H1 (cell line): ENCODE measurements at regions not wholly inside any gene's neighbourhood (a gene's known extent, or its start where the extent isn't known, plus 50 kb on each side); places are given as distances from the start of the nearest gene placed in this dataset.

Experiments used
- CTCF ChIA-PET: fragments of 300-600 bp; sonication (Branson Sonifier 250); formaldehyde crosslinking; loops from one replicate; lab custom pipeline; 2021; ENCODE audit not compliant: partially characterized antibody; lab: Charles Lee
- POLR2A ChIA-PET: fragments of 300-600 bp; sonication (Branson Sonifier 250); formaldehyde crosslinking; loops from one replicate; lab custom pipeline; 2021; ENCODE audit warnings: inconsistent platforms; ENCODE audit not compliant: partially characterized antibody; lab: Charles Lee
- DNase-seq, 2 experiments: peaks; one replicate each; pipeline versions ENCODE4 v3.0.0 to v3.0.0-alpha.2; 2010 to 2022; ENCODE audit warnings: low spot score in 2 of 2, low read depth in 1 of 2, mixed read lengths in 1 of 2
- FAIRE-seq: peaks from 2 replicates; lab custom pipeline; 2011; peaks lifted over from hg19 to GRCh38; lab: Jason Lieb, UNC
- H2AFZ ChIP-seq: 2 replicates; pipeline ENCODE4 v1.8.1; 2012; ENCODE audit warnings: low read length, inconsistent platforms
- H2AK5ac ChIP-seq: 2 replicates; pipeline ENCODE4 v1.6.1; 2013; ENCODE audit warnings: low read depth, low read length
- H2BK120ac ChIP-seq: replicated peaks from 2 replicates; pipeline ENCODE3; 2013; ENCODE audit warnings: low read depth, low read length, inconsistent platforms
- H2BK12ac ChIP-seq: 2 replicates; pipeline ENCODE4 v1.6.1; 2013; ENCODE audit warnings: low read depth, low read length
- H2BK15ac ChIP-seq: 2 replicates; pipeline ENCODE4 v1.6.1; 2013; ENCODE audit warnings: low read length
- H2BK20ac ChIP-seq: 2 replicates; pipeline ENCODE4 v1.6.1; 2013; ENCODE audit warnings: low read length
- H2BK5ac ChIP-seq: 2 replicates; pipeline ENCODE4 v1.6.1; 2013; ENCODE audit warnings: low read depth, low read length
- H3K14ac ChIP-seq: 2 replicates; pipeline ENCODE4 v1.6.1; 2013; ENCODE audit warnings: inconsistent platforms; ENCODE audit not compliant: insufficient read length
- H3K18ac ChIP-seq: 2 replicates; pipeline ENCODE4 v1.6.1; 2013; ENCODE audit warnings: low read length; ENCODE audit errors: extremely low read depth
- H3K23ac ChIP-seq: 2 replicates; pipeline ENCODE4 v1.6.1; 2013; ENCODE audit warnings: inconsistent platforms; ENCODE audit not compliant: insufficient read length
- H3K23me2 ChIP-seq: 2 replicates; pipeline ENCODE4 v1.6.1; 2013; ENCODE audit warnings: low read depth, low read length
- H3K27ac ChIP-seq: 2 replicates; pipeline ENCODE4 v1.6.1; 2011; ENCODE audit warnings: low read depth, low read length, inconsistent platforms
- H3K27me3 ChIP-seq, 4 experiments: replicated peaks in 1 of 4; 1 replicate in 1 of 4; 2 replicates in 3 of 4; pipeline versions ENCODE4 v1.6.1 to v1.8.1; 2011 to 2013; ENCODE audit warnings: low read length in 3 of 4, mild to moderate bottlenecking in 3 of 4, inconsistent platforms in 2 of 4, mixed read lengths in 2 of 4, moderate library complexity in 1 of 4; ENCODE audit not compliant: control insufficient read depth in 3 of 4, insufficient read depth in 3 of 4; ENCODE audit errors: extremely low read depth in 1 of 4
- H3K36me3 ChIP-seq, 4 experiments: 2 replicates each; pipeline versions ENCODE4 v1.6.1 to v1.8.1; 2011 to 2013; ENCODE audit warnings: mild to moderate bottlenecking in 4 of 4, low read length in 3 of 4, moderate library complexity in 2 of 4, control low read depth in 1 of 4, inconsistent platforms in 1 of 4; ENCODE audit not compliant: insufficient read depth in 4 of 4, control insufficient read depth in 2 of 4
- H3K4ac ChIP-seq: replicated peaks from 2 replicates; pipeline ENCODE3; 2013; ENCODE audit warnings: low read length, low read depth, mixed read lengths, inconsistent platforms; ENCODE audit not compliant: insufficient read length
- H3K4me1 ChIP-seq, 4 experiments: replicated peaks in 1 of 4; 1 replicate in 1 of 4; 2 replicates in 3 of 4; pipeline versions ENCODE4 v1.6.1 to v1.8.1; 2011 to 2013; ENCODE audit warnings: low read length in 3 of 4, inconsistent platforms in 2 of 4, mixed read lengths in 1 of 4; ENCODE audit not compliant: insufficient read depth in 4 of 4, control insufficient read depth in 3 of 4
- H3K4me2 ChIP-seq, 2 experiments: 2 replicates each; pipeline versions ENCODE4 v1.6.1 to v1.8.1; 2011 to 2013; ENCODE audit warnings: low read depth in 2 of 2, low read length in 2 of 2, control low read depth in 1 of 2, inconsistent platforms in 1 of 2, mild to moderate bottlenecking in 1 of 2; ENCODE audit not compliant: insufficient read depth in 1 of 2
- H3K4me3 ChIP-seq, 4 experiments: fragments of 200-600, 300-600 bp in 1 of 4; sonication (generic), shearing (Covaris generic), sonication (Bioruptor Twin) in 1 of 4; 2 replicates each; pipeline versions ENCODE4 v1.5.1 to v1.8.1; 2011 to 2016; ENCODE audit warnings: low read length in 4 of 4, low read depth in 3 of 4, control low read depth in 2 of 4, inconsistent platforms in 2 of 4, mild to moderate bottlenecking in 2 of 4, mixed read lengths in 1 of 4, moderate library complexity in 1 of 4; ENCODE audit not compliant: insufficient read depth in 2 of 4; ENCODE audit errors: extremely low read depth in 1 of 4
- H3K56ac ChIP-seq: replicated peaks from 2 replicates; pipeline ENCODE3; 2013; ENCODE audit warnings: low read depth, mild to moderate bottlenecking, mixed read lengths, low read length, inconsistent platforms; ENCODE audit not compliant: insufficient read length
- H3K79me1 ChIP-seq: 2 replicates; pipeline ENCODE4 v1.6.1; 2013; ENCODE audit warnings: low read depth, low read length, control low read depth
- H3K79me2 ChIP-seq, 2 experiments: 2 replicates each; pipeline versions ENCODE4 v1.6.1 to v1.8.1; 2012 to 2013; ENCODE audit warnings: low read length in 2 of 2, mild to moderate bottlenecking in 2 of 2, inconsistent platforms in 1 of 2; ENCODE audit not compliant: insufficient read depth in 2 of 2, control insufficient read depth in 1 of 2
- H3K9ac ChIP-seq, 4 experiments: replicated peaks in 1 of 4; 1 replicate in 1 of 4; 2 replicates in 3 of 4; pipeline versions ENCODE4 v1.6.1 to v1.8.1; 2011 to 2013; ENCODE audit warnings: low read depth in 3 of 4, low read length in 3 of 4, control low read depth in 2 of 4, mild to moderate bottlenecking in 2 of 4, moderate library complexity in 2 of 4, inconsistent platforms in 1 of 4; ENCODE audit errors: extremely low read depth in 1 of 4
- H3K9me3 ChIP-seq, 2 experiments: 2 replicates each; pipeline versions ENCODE4 v1.6.1 to v1.8.1; 2012 to 2013; ENCODE audit warnings: mild to moderate bottlenecking in 2 of 2, moderate library complexity in 2 of 2, control low read depth in 1 of 2, inconsistent platforms in 1 of 2, low read depth in 1 of 2, low read length in 1 of 2, mixed read lengths in 1 of 2; ENCODE audit not compliant: insufficient read depth in 2 of 2
- H4K20me1 ChIP-seq, 2 experiments: replicated peaks in 1 of 2; 2 replicates each; pipeline versions ENCODE3 to v1.8.1; 2011 to 2013; ENCODE audit warnings: inconsistent platforms in 2 of 2, low read length in 2 of 2, mild to moderate bottlenecking in 1 of 2; ENCODE audit not compliant: insufficient read depth in 2 of 2, control insufficient read depth in 1 of 2
- H4K5ac ChIP-seq: 2 replicates; pipeline ENCODE4 v1.6.1; 2013; ENCODE audit warnings: low read length, low read depth, mixed read lengths, inconsistent platforms; ENCODE audit not compliant: insufficient read length
- H4K8ac ChIP-seq: 2 replicates; pipeline ENCODE4 v1.8.0; 2013; ENCODE audit warnings: mild to moderate bottlenecking, moderate library complexity, low read length, inconsistent platforms; ENCODE audit not compliant: insufficient read depth; ENCODE audit errors: extremely low read depth
- H4K91ac ChIP-seq: replicated peaks from 2 replicates; pipeline ENCODE3; 2013; ENCODE audit warnings: low read length, mixed read lengths, inconsistent platforms; ENCODE audit not compliant: insufficient read length
- CBX5 ChIP-seq: fragments of 300-800, 300-1000 bp; sonication (generic); IDR thresholded peaks from 2 replicates; pipeline ENCODE4 v1.7.1; 2016; ENCODE audit warnings: antibody characterized with exemption, low read length, low read depth
- EZH2 ChIP-seq: fragments of 200-600 bp; sonication (generic); IDR thresholded peaks from 2 replicates; pipeline ENCODE4 v1.7.1; 2012; ENCODE audit warnings: low read depth, mild to moderate bottlenecking, moderate library complexity, low read length, inconsistent platforms; ENCODE audit not compliant: severe bottlenecking
- FOSL1 ChIP-seq: IDR thresholded peaks from 2 replicates; pipeline ENCODE4 v1.6.1; 2011; ENCODE audit warnings: mild to moderate bottlenecking, low read depth, low read length, moderate library complexity; ENCODE audit not compliant: insufficient read depth
- JUN ChIP-seq: IDR thresholded peaks from 2 replicates; pipeline ENCODE4 v1.6.1; 2011; ENCODE audit warnings: low read depth, mild to moderate bottlenecking, improper control_type of control experiment, low read length
- MAFK ChIP-seq: IDR thresholded peaks from 2 replicates; pipeline ENCODE4 v1.6.1; 2012; ENCODE audit warnings: low read depth, mild to moderate bottlenecking, improper control_type of control experiment, low read length
- POLR2AphosphoS5 ChIP-seq: IDR thresholded peaks from 2 replicates; pipeline ENCODE4 v1.6.1; 2011; ENCODE audit warnings: low read depth, low read length
- RAD21 ChIP-seq, 2 experiments: IDR thresholded peaks in 1 of 2; conservative IDR thresholded peaks in 1 of 2; 2 replicates each; pipeline ENCODE4 v1.6.1; 2011; ENCODE audit warnings: low read depth in 2 of 2, low read length in 2 of 2, improper control_type of control experiment in 1 of 2, inconsistent platforms in 1 of 2, mild to moderate bottlenecking in 1 of 2, moderate library complexity in 1 of 2
- RFX5 ChIP-seq: IDR thresholded peaks from 2 replicates; pipeline ENCODE4 v1.6.1; 2011; ENCODE audit warnings: low read depth, low read length, improper control_type of control experiment, borderline replicate concordance
- RXRA ChIP-seq: IDR thresholded peaks from 2 replicates; pipeline ENCODE4 v1.6.1; 2011; ENCODE audit warnings: low read depth, mild to moderate bottlenecking, low read length, moderate library complexity; ENCODE audit not compliant: insufficient read depth
- SIN3A ChIP-seq, 2 experiments: IDR thresholded peaks in 1 of 2; conservative IDR thresholded peaks in 1 of 2; 2 replicates each; pipeline ENCODE4 v1.6.1; 2011 to 2012; ENCODE audit warnings: low read length in 2 of 2, improper control_type of control experiment in 1 of 2, low read depth in 1 of 2, mild to moderate bottlenecking in 1 of 2
- SP1 ChIP-seq: IDR thresholded peaks from 2 replicates; pipeline ENCODE4 v1.6.1; 2011; ENCODE audit warnings: low read depth, low read length
- SP4 ChIP-seq: IDR thresholded peaks from 2 replicates; pipeline ENCODE4 v1.6.1; 2012; ENCODE audit warnings: low read length, inconsistent platforms
- TBP ChIP-seq: IDR thresholded peaks from 2 replicates; pipeline ENCODE4 v1.6.1; 2011; ENCODE audit warnings: low read depth, low read length, improper control_type of control experiment
- WGBS, 2 experiments: shearing (Covaris generic) in 1 of 2; methylation state at CpG; one replicate each; pipeline versions ENCODE4 v1.1.6 to v1.1.7; 2013 to 2015; ENCODE audit warnings: low lambda C conversion rate in 2 of 2, mixed read lengths in 2 of 2, inconsistent platforms in 1 of 2, low coverage in 1 of 2, missing lambda C conversion rate in 1 of 2; ENCODE audit not compliant: insufficient replicate concordance in 2 of 2, insufficient coverage in 1 of 2, insufficient read length in 1 of 2; ENCODE audit errors: extremely low coverage in 1 of 2, missing lambda C conversion rate in 1 of 2; 5-methylcytosine and 5-hydroxymethylcytosine counted together

- no peaks in the 10 kb centered on the region for H3K9me3 ChIP-seq
- H3K14ac ChIP-seq: no peak overlapping the region
- no peak overlapping the region for H3K23ac ChIP-seq
- H4K20me1 ChIP-seq: no peaks in the 10 kb centered on the region
- ChIA-PET POLR2A (interaction anchor here (1.3 kb wide), 1 partner anchor 24 kb away, joined by 3 read pairs; no protein-coding TSS in a partner anchor), CTCF (interaction anchor here (1.0 to 2.9 kb wide), 6 partner anchors 9 to 237 kb away, joined by 3 to 9 read pairs (median 4); no protein-coding TSS in a partner anchor)
- no peak overlapping the region for H2BK5ac ChIP-seq
- H3K23me2 ChIP-seq: no peaks in the 10 kb centered on the region
- H3K56ac ChIP-seq: no peak overlapping the region
- no peaks in the 10 kb centered on the region for H3K79me2 ChIP-seq
- H4K5ac ChIP-seq: no peak overlapping the region
- no peak overlapping the region for H2BK15ac ChIP-seq
- H2BK12ac ChIP-seq: peak overlapping the region; percentile 17; the same call in 1 of the 2 replicates
- no peak overlapping the region for H2BK20ac ChIP-seq
- DNase-seq: no peak
- H2BK120ac ChIP-seq: no peak overlapping the region
- H3K4ac ChIP-seq: no peak overlapping the region
- H3K4me3 ChIP-seq: no peak overlapping the region
- no peaks in the 10 kb centered on the region for H3K79me1 ChIP-seq
- H3K4me2 ChIP-seq: no peak overlapping the region
- no peak overlapping the region for H4K8ac ChIP-seq
- H2AK5ac ChIP-seq: no peak overlapping the region; the same call in 1 of the 2 replicates
- H3K4me1 ChIP-seq: peaks cover 0 to 18% (median 7%) of the 10 kb centered on the region in 4 experiments; a peak in 6 of 7 replicates
- no peak overlapping the region for H3K27ac ChIP-seq
- no peak overlapping the region for H2AFZ ChIP-seq
- no peak overlapping the region for H3K18ac ChIP-seq
- no peaks in the 10 kb centered on the region; a peak in 1 of 7 replicates for H3K27me3 ChIP-seq
- WGBS, 2 experiments: 92% methylated on average over 20 of the region's 20 CpGs; no CpG with 5 or more reads in 1 of the 2 experiments
- H3K9ac ChIP-seq: no peak overlapping the region
- FAIRE-seq: no peak
- H3K36me3 ChIP-seq: no peaks in the 10 kb centered on the region
- peak overlapping the region; percentile 66 for H4K91ac ChIP-seq
- no peak for TF ChIP-seq SP4
- TF ChIP-seq RXRA: no peak
- no peak for TF ChIP-seq TBP
- no peak for TF ChIP-seq RFX5
- TF ChIP-seq SP1: no peak
- no peak for TF ChIP-seq EZH2
- TF ChIP-seq POLR2AphosphoS5: no peak
- TF ChIP-seq JUN: no peak
- TF ChIP-seq SIN3A (conservative IDR thresholded peaks at IDR 0.05 in 1 of 2, IDR thresholded peaks at IDR 0.05 in 1 of 2; ENCODE audit: low read depth in 1 of 2, low read length in 2 of 2): no peak
- TF ChIP-seq CBX5: no peak
- no peak for TF ChIP-seq RAD21 (IDR thresholded peaks at IDR 0.05 in 1 of 2, conservative IDR thresholded peaks at IDR 0.05 in 1 of 2; ENCODE audit: low read depth in 2 of 2, low read length in 2 of 2)
- no peak for TF ChIP-seq FOSL1
- no peak for TF ChIP-seq MAFK
Observed at GRCh38 chr4:3705236-3705987, 60.8 kb upstream of the ADRA2C start.
